Naive B cell (primary cell): ENCODE measurements at regions not wholly inside any gene's neighbourhood (a gene's known extent, or its start where the extent isn't known, plus 50 kb on each side); places are given as distances from the start of the nearest gene placed in this dataset.

Experiments
- ATAC-seq, 2 donors: fragments of 150-1000 bp; cut with Tn5 transposase; 2 replicates each; pipeline ENCODE4 v1.10.0; 2021; ENCODE audit warnings: low read depth in 2 of 2, mild to moderate bottlenecking in 2 of 2, moderate library complexity in 2 of 2
- DNase-seq: peaks from one replicate; pipeline ENCODE4 v3.0.0; 2022
- H3K27ac Mint-ChIP-seq, 6 donors: one replicate each; pipeline ENCODE4 v1.8.0; 2020 to 2022; ENCODE audit warnings: mild to moderate bottlenecking in 6 of 6, mixed read lengths in 6 of 6, moderate library complexity in 5 of 6, inconsistent platforms in 2 of 6
- H3K27me3 Mint-ChIP-seq, 3 donors: one replicate each; pipeline ENCODE4 v1.8.0; 2021 to 2022; ENCODE audit warnings: mixed read lengths in 3 of 3, mild to moderate bottlenecking in 1 of 3
- H3K36me3 Mint-ChIP-seq, 2 donors: one replicate each; pipeline ENCODE4 v1.8.0; 2020 to 2022; ENCODE audit warnings: mixed read lengths in 2 of 2, inconsistent platforms in 1 of 2, mild to moderate bottlenecking in 1 of 2
- H3K4me1 Mint-ChIP-seq, 3 donors: one replicate each; pipeline ENCODE4 v1.8.0; 2020 to 2022; ENCODE audit warnings: mixed read lengths in 3 of 3, inconsistent platforms in 1 of 3, mild to moderate bottlenecking in 1 of 3, moderate library complexity in 1 of 3
- H3K4me3 Mint-ChIP-seq, 8 donors: one replicate each; pipeline ENCODE4 v1.8.0; 2020 to 2022; ENCODE audit warnings: mild to moderate bottlenecking in 8 of 8, mixed read lengths in 8 of 8, moderate library complexity in 8 of 8, inconsistent platforms in 2 of 8
- H3K9me3 Mint-ChIP-seq, 7 donors: one replicate each; pipeline ENCODE4 v1.8.0; 2020 to 2022; ENCODE audit warnings: mixed read lengths in 7 of 7, mild to moderate bottlenecking in 5 of 7, inconsistent platforms in 2 of 7, moderate library complexity in 1 of 7

- no peak for ATAC-seq
- no peak for DNase-seq
- no peaks in the 10 kb centered on the region for H3K27me3 Mint-ChIP-seq
- no peaks in the 10 kb centered on the region for H3K4me1 Mint-ChIP-seq
- H3K27ac Mint-ChIP-seq, result no peak overlapping the region
- peaks cover 0 to 3% (median 0%) of the 10 kb centered on the region in 7 donors for H3K9me3 Mint-ChIP-seq
- no peaks in the 10 kb centered on the region for H3K36me3 Mint-ChIP-seq
- H3K4me3 Mint-ChIP-seq, result no peak overlapping the region
Measured at GRCh38 chr2:223365158-223365679, 236.9 kb downstream of the SCG2 start.

DNA sequence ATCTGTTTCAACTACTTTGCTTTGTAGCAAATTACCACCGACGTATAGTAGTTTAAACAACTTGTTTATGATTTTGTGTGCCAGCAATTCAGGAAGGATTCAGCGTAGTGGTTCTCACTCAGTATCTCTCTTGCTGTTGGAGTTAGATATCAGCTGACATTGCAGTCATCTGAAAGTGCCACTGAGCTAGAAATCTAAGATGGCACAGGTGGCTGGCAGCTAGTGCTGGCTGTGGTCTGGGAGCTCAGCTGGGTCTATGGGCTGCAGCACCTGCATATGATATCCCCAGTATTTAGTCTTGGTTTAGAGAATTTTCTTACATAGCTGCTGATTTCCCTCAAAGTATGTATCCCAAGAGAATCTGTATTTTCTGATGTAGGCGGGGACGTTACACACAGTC is 235.6 kb downstream of the SCG2 start:
- H3K27ac Mint-ChIP-seq, result no peak overlapping the region
- no peak overlapping the region for H3K4me3 Mint-ChIP-seq
- H3K4me1 Mint-ChIP-seq, result no peaks in the 10 kb centered on the region
- DNase-seq (no peak), ATAC-seq (no peak)
- H3K36me3 Mint-ChIP-seq, result no peaks in the 10 kb centered on the region
- H3K27me3 Mint-ChIP-seq, result no peaks in the 10 kb centered on the region
- H3K9me3 Mint-ChIP-seq, result no peaks in the 10 kb centered on the region

DNA sequence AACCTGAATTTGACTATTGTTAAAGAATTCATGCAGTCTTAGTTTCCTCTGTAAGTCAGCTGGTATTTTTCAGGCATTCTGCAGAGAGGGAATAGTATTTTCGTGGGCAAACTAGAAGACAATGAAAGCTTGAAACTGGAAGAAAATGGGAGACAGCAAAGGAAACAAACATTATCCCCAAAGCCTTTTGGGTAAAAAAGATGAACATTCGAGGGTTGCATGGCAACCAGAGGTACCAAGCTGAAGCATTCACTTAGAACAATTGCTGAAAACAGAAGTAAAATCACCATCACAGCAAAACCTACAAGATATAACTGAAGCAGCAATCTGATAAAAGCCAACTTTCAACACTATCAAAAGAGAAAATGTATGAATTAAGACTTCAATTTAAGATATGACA is 233.7 kb downstream of the SCG2 start:
- Mint-ChIP-seq H3K9me3 (no peaks in the 10 kb centered on the region), H3K27me3 (no peaks in the 10 kb centered on the region)
- no peak for ATAC-seq

DNA sequence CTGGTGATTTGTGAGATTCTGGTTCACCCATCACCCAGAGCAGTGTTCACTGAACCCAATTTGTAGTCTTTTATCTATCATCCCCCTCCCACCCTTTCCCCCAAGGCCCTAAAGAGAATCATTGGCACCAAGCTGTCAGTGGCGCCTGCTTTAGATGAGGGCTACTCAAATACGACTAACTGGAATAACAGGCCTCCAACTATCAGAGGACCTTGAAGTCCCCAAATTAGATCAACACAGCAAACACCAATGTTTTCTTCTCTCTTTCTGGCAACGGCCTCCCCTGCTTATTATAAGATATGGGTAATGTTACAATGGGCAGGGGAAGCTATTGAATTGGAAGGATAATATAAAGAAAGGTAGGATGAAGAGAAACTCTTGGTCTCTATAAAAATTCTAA is 232.3 kb downstream of the SCG2 start:
- no peak overlapping the region for H3K4me3 Mint-ChIP-seq
- H3K4me1 Mint-ChIP-seq, result no peaks in the 10 kb centered on the region
- no peaks in the 10 kb centered on the region for H3K27me3 Mint-ChIP-seq
- H3K27ac Mint-ChIP-seq, result no peak overlapping the region
- DNase-seq (no peak), ATAC-seq (no peak)
- H3K9me3 Mint-ChIP-seq, result no peaks in the 10 kb centered on the region
- H3K36me3 Mint-ChIP-seq, result no peaks in the 10 kb centered on the region

More for the DNA sequence above, 233.7 kb downstream of the SCG2 start:
- H3K36me3 Mint-ChIP-seq, result no peaks in the 10 kb centered on the region
- no peaks in the 10 kb centered on the region for H3K4me1 Mint-ChIP-seq
- H3K4me3 Mint-ChIP-seq, result no peak overlapping the region
- no peak overlapping the region for H3K27ac Mint-ChIP-seq
- DNase-seq, result no peak

GRCh38 chr2:223383315-223383714 is 218.8 kb downstream of the SCG2 start:
- no peak overlapping the region for H3K4me3 Mint-ChIP-seq

DNA sequence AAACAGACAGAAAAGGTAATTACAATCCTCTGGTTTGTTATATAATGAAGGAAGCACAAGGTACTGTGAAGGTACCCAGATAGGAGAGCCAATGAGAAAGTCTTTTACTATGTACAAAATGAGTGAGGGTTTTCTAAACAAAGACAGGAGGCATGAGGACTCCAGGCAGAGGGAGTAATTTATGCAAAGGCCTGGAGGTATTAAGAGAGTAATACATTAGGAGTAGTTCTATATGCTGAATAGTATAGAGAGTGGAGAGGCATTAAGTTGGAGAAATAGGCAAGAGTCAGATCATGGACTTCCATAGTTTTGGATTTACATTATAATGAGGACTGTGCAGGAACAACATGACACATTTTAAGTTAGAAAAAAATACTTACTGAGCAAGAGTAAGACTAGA is 216.0 kb downstream of the SCG2 start:
- H3K27me3 Mint-ChIP-seq, result no peaks in the 10 kb centered on the region
- no peaks in the 10 kb centered on the region for H3K4me1 Mint-ChIP-seq
- H3K9me3 Mint-ChIP-seq, result peaks cover 0 to 2% (median 0%) of the 10 kb centered on the region in 7 donors
- no peaks in the 10 kb centered on the region for H3K36me3 Mint-ChIP-seq
- no peak overlapping the region for H3K4me3 Mint-ChIP-seq
- ATAC-seq (no peak), DNase-seq (no peak)
- no peak overlapping the region for H3K27ac Mint-ChIP-seq

More at GRCh38 chr2:223383315-223383714, 218.8 kb downstream of the SCG2 start:
- no peaks in the 10 kb centered on the region for H3K27me3 Mint-ChIP-seq
- no peak for DNase-seq
- no peaks in the 10 kb centered on the region for H3K4me1 Mint-ChIP-seq
- H3K36me3 Mint-ChIP-seq, result no peaks in the 10 kb centered on the region
- H3K9me3 Mint-ChIP-seq, result peaks cover 0 to 4% (median 0%) of the 10 kb centered on the region in 7 donors
- ATAC-seq, result no peak
- H3K27ac Mint-ChIP-seq, result no peak overlapping the region

DNA sequence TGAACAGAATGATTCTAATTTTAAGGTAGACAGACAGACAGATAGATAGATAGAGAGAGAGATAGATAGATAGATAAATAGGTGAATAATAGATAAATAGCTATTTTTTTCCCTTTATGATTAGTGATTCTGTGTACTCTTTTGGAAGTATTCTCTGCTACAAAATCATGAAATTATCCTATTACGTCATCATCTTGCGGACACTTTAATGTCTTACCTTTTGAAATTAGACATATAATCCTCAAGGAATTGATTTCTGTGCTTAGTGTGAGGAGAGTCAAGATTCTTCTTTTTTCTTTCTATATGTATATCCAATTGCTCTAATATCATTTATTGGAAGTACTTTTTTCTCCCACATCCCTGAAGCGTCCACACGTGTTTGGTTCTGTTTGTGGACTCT is 215.2 kb downstream of the SCG2 start:
- no peaks in the 10 kb centered on the region for H3K27me3 Mint-ChIP-seq
- no peaks in the 10 kb centered on the region for H3K4me1 Mint-ChIP-seq
- H3K36me3 Mint-ChIP-seq, result no peaks in the 10 kb centered on the region
- H3K4me3 Mint-ChIP-seq, result no peak overlapping the region
- H3K27ac Mint-ChIP-seq, result no peak overlapping the region
- no peak for DNase-seq
- peaks cover 0 to 2% (median 0%) of the 10 kb centered on the region in 7 donors for H3K9me3 Mint-ChIP-seq
- no peak for ATAC-seq

DNA sequence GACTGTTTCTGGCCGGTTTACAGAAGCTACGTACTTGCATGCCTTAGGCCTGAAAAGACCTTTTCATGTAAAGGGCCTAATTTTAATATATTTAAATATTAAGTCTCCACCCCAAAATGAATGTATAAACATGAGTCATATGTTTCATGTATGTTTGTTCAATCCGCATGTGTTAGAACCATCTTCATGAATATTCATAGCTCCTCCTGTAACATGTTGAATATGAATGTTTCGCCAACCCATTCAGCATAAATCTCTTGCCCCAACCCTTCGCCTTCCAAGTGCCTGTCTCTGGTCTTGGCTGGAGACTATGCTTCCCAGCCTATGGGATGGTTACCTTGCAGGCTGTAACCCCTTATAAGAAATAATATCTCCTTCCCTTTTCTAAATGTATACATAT is 212.5 kb downstream of the SCG2 start:
- no peaks in the 10 kb centered on the region for H3K27me3 Mint-ChIP-seq
- no peaks in the 10 kb centered on the region for H3K36me3 Mint-ChIP-seq
- ATAC-seq (no peak), DNase-seq (no peak)
- H3K4me1 Mint-ChIP-seq, result no peaks in the 10 kb centered on the region
- no peak overlapping the region for H3K4me3 Mint-ChIP-seq
- peaks cover 0 to 11% (median 2%) of the 10 kb centered on the region in 7 donors for H3K9me3 Mint-ChIP-seq
- no peak overlapping the region for H3K27ac Mint-ChIP-seq

DNA sequence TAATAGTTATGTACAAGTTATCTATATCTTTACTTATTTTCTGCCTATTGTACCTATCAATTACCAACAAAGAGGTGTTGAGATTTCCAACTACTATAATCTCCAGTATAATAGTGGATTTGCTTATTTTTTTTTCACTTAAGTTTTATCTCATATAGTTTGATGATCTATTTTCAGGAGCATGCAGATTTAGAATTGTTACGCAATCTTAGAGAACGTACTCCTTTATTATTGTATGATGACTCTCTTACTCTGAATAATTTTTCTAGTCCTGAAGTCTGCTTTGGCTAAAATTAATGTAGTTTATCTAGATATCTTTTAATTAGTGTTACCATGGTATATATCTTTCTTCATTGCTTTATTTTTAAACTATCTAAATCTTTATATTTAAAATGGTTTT is 205.2 kb downstream of the SCG2 start:
- no peak for DNase-seq
- Mint-ChIP-seq H3K27ac (no peak overlapping the region), H3K4me3 (no peak overlapping the region), H3K4me1 (no peaks in the 10 kb centered on the region), H3K9me3 (peaks cover 0 to 24% (median 4%) of the 10 kb centered on the region in 7 donors), H3K27me3 (no peaks in the 10 kb centered on the region), H3K36me3 (no peaks in the 10 kb centered on the region)
- ATAC-seq, result no peak

- no peaks in the 10 kb centered on the region for H3K4me1 Mint-ChIP-seq
- H3K27me3 Mint-ChIP-seq, result no peaks in the 10 kb centered on the region
- peaks cover 0 to 13% (median 4%) of the 10 kb centered on the region in 7 donors for H3K9me3 Mint-ChIP-seq
- ATAC-seq, result no peak
- no peak overlapping the region for H3K27ac Mint-ChIP-seq
- no peak overlapping the region for H3K4me3 Mint-ChIP-seq
- no peaks in the 10 kb centered on the region for H3K36me3 Mint-ChIP-seq
- DNase-seq, result no peak
Measured at GRCh38 chr2:223399357-223399957, 202.7 kb downstream of the SCG2 start.

GRCh38 chr2:223404616-223405015 is 197.5 kb downstream of the SCG2 start:
- H3K27me3 Mint-ChIP-seq, result no peaks in the 10 kb centered on the region

GRCh38 chr2:223414646-223415045 is 187.5 kb downstream of the SCG2 start:
- Mint-ChIP-seq H3K4me3 (no peak overlapping the region), H3K36me3 (no peaks in the 10 kb centered on the region), H3K27ac (no peak overlapping the region), H3K9me3 (peaks cover 0 to 7% (median 3%) of the 10 kb centered on the region in 7 donors), H3K27me3 (no peaks in the 10 kb centered on the region), H3K4me1 (no peaks in the 10 kb centered on the region)
- ATAC-seq (no peak), DNase-seq (no peak)

More at GRCh38 chr2:223404616-223405015, 197.5 kb downstream of the SCG2 start:
- no peak for ATAC-seq
- no peak for DNase-seq
- peak overlapping the region in 1 of 6 donors; percentile 44 for H3K27ac Mint-ChIP-seq
- no peaks in the 10 kb centered on the region for H3K4me1 Mint-ChIP-seq
- H3K36me3 Mint-ChIP-seq, result no peaks in the 10 kb centered on the region
- H3K4me3 Mint-ChIP-seq, result no peak overlapping the region
- H3K9me3 Mint-ChIP-seq, result peaks cover 0 to 2% (median 0%) of the 10 kb centered on the region in 7 donors

GRCh38 chr2:223415071-223415470 is 187.1 kb downstream of the SCG2 start:
- Mint-ChIP-seq H3K27me3 (no peaks in the 10 kb centered on the region), H3K36me3 (no peaks in the 10 kb centered on the region), H3K9me3 (peaks cover 0 to 7% (median 3%) of the 10 kb centered on the region in 7 donors), H3K4me3 (no peak overlapping the region), H3K4me1 (no peaks in the 10 kb centered on the region), H3K27ac (no peak overlapping the region)
- ATAC-seq (no peak), DNase-seq (no peak)

DNA sequence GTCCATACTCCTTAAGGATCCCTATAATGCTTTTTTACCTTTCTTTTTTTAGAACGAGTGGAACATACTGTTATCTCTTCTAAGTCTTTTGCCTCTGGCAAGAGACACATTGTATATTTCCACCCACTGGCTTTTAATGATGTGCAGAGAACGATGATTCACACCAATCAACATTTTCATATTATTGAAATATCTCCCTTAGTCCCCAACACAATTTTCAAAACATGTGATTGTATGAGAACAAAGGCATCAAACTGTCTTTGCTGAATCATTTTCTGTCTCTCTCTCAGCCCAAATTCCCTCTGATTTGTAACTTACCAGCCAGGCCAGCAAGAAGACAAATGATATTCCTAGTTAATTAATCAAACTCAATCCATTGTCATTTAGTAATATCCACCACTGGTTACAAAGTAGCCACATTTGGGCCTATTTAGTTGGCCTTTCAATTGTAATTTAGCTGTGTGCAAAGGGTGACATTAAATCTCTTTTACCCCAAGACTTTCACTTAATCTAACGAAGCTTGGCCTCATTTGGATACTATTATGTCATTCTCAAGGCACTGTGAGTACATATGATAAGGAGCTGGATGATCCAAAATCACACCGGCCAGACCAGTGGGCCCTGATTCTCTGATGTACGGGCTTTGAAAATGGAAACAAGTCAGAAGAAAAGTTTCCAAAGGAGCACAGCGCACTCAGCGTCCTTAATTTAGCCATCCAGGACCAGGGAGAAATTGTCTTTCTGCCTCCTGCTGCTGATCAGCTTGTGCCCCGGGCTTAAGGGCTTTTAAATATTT is 185.1 kb downstream of the SCG2 start:
- H3K4me3 Mint-ChIP-seq, result no peak overlapping the region
- H3K4me1 Mint-ChIP-seq, result no peaks in the 10 kb centered on the region
- DNase-seq (no peak), ATAC-seq (no peak)
- peaks cover 0 to 5% (median 2%) of the 10 kb centered on the region in 7 donors for H3K9me3 Mint-ChIP-seq
- H3K27ac Mint-ChIP-seq, result no peak overlapping the region
- H3K27me3 Mint-ChIP-seq, result no peaks in the 10 kb centered on the region
- no peaks in the 10 kb centered on the region for H3K36me3 Mint-ChIP-seq
